Non-pigmented ciliary epithelial cell (primary cell): ENCODE measurements at regions not wholly inside any gene's neighbourhood (a gene's known extent, or its start where the extent isn't known, plus 50 kb on each side); places are given as distances from the start of the nearest gene placed in this dataset.
A peak's percentile ranks its signal among the peaks of the same experiment; 100 is the strongest.

Source experiments
- DNase-seq: peaks from one replicate; pipeline ENCODE4 v3.0.0-alpha.2; 2010; ENCODE audit warnings: low read depth

- DNase-seq: no peak
Measured at GRCh38 chr5:58149345-58149744, 310.5 kb downstream of the PLK2 start.

- no peak for DNase-seq
Measured at GRCh38 chr5:58148254-58148775, 311.6 kb downstream of the PLK2 start.

GRCh38 chr5:58145397-58145934, 314.4 kb downstream of the PLK2 start:
- DNase-seq: no peak

- DNase-seq: no peak
Measured at GRCh38 chr5:58143727-58144126, 316.2 kb downstream of the PLK2 start.

DNA sequence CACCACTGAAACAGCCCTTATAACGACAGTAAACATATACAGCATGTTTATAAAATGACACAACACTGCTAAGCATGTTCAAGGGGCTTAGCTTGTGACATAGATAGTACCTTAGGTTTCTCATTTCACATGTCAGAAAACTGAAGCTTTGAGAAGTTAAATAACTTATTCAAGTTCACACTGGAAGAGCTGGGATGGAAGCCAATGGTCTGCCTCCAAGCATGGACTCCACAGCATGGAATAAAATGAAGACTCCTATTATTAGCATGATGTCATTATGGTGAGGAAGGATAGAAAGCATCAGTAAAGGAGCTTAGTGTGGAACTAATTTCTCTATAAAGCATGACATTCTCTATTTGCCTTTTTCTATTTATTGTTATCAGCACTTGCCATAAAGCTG, 316.7 kb downstream of the PLK2 start:
- no peak for DNase-seq

GRCh38 chr5:58138791-58139190, 321.1 kb downstream of the PLK2 start:
- no peak for DNase-seq

GRCh38 chr5:58136406-58136805, 323.5 kb downstream of the PLK2 start:
- DNase-seq: no peak

DNA sequence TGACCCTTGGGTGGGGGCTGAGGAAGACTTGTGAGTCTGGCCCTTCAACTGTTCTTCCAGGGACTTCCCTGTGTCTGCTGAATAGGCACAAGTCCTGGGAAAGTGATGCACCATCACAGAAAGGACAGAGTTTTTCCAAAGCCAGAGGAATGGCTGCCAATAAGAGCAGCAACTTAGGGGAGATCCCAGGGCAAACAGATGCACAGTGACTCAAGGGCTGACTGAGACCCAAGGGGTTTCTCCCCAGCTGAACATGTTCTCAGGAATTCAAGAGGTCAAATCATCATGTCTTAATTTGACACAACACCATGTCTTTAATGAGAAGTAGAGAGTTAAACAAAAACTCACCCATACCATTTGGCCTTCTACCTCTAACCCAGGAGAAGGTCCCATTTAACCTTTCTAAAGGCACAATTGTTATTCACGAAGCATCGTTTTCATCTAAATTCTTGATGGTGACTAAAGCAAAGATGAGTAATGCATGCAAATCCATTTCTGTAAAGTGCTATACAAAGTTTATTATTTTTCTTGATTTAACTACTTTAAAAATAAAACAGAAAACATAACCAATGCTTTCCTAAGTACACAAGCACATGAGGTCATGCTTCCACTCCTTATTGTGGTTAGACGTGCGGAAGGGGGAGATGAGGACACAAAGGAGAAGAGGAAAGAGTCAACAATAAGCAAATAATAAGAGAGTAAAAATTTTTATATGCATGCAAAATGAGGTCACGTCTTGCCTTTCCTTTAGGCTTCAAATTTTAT, 324.1 kb downstream of the PLK2 start:
- no peak for DNase-seq

DNA sequence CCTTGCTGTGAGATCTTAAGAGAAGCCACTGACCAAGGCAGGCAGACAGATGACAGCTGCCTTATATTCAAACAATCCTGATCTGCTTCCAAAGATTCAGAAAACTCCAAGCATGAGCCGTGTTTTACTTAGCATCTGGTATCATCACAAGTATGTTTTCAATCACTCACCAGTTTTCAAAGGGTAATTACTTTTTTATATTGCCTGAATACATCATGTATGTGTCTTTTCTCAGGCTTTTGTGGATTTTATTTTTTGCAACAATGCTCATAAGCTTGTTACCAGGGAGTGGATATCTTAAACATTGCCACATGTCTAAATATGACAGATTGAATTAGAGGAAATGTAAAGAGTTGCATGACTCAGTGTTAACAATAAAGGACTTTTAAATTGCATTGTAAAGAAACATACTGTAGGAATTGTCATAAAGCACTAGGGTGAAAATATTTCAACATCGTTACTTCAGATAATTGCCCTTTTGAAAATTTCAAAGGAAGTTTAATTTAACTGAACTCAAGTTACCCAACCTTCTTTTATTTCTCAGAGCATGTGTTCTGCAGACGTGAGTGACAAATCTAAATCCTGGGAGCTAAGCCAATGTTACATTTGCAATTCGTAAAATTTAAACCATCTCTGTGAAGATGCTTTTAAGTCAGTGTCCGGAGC, 326.1 kb downstream of the PLK2 start:
- DNase-seq: no peak

- DNase-seq: no peak
Measured at GRCh38 chr5:58133216-58133615, 326.7 kb downstream of the PLK2 start.

- DNase-seq: no peak
Measured at GRCh38 chr5:58127255-58128220, 332.3 kb downstream of the PLK2 start.

- DNase-seq: no peak
Measured at GRCh38 chr5:58123501-58123900, 336.4 kb downstream of the PLK2 start.

DNA sequence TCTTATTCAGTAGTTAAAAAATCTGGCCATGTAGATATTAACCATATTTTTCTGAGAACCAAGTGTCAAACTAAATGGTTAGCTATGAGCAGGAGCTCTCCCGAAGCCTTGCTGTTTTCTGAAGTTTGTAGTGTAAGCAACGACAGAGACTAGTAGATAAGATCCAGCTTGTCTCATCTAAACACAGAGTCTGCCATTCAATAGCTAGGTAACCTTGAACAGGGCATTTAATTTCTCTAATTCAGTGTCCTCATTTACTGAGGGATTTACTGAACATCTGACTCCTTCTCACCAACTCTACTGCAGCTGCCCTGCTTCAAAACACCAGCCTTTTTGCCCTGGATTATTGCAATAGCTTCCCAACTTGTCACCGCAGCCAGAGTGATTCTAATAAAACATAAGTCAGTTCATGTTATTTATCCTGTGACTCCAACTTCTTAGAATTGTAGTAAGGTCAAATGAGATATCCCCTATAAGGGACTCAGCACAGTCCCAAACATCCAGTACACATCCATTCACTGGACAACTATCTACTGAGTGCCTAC, 337.0 kb downstream of the PLK2 start:
- DNase-seq: no peak

DNA sequence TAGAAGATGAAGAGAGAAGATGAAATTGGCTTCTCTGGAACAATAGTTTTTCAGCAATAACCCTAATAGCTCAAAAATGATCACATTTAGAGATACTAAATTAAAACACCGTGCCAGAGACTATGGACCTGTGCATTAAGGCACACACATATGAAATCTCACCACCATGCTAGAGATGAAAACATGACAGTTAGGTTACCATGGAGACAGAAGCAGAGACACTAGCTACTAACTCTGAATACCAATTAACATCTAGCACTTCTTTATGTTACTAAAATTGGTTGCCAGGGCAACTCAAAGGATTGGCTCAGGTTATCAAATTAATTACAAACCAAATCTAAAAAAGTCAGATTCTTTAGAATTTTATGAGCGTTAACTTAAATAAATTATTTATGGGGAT, 337.7 kb downstream of the PLK2 start:
- DNase-seq: no peak

GRCh38 chr5:58121391-58121790, 338.5 kb downstream of the PLK2 start:
- DNase-seq: no peak

- no peak for DNase-seq
Measured at GRCh38 chr5:58117542-58117941, 342.3 kb downstream of the PLK2 start.

DNA sequence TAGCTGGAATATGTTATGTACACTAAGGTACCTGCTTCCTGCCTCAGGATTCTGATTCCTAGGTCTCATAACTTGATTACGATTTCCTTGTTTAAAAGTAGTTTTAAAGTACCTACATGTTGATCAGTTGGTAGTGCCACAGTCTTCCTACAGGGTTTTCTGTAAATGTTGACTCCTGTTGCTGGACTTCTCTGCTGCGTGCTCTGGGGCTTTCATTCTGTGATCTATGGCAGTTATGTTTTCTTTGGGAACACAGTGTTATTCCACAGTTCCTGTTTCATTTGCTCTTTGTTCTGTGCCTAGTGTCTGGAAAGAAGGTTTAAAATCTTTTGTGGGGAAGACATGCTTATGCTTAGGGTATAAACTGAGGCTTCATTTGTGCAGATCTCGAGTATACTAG, 343.5 kb downstream of the PLK2 start:
- DNase-seq: no peak

DNA sequence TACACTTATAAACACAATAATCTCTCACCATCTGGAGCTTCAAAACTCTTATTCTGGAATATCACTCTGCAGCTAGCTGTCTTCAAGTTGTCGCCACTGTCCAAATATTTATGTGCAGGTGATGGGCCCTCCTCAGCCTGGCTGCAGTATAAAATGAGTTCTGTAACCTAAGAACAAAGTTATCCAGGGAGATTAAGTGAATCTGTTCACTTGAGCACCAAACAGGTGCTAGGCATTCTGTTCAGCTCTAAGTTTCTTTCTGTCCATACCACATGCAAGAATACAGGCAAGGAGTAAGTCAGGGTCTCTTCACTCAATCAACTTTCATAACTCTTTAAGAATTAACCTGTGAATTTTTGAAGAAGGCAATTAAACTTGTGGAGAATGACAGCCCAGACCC, 344.1 kb downstream of the PLK2 start:
- DNase-seq: no peak

GRCh38 chr5:58114324-58114723, 345.6 kb downstream of the PLK2 start:
- peak; percentile 74 for DNase-seq

- DNase-seq: no peak
Measured at GRCh38 chr5:58113172-58113571, 346.7 kb downstream of the PLK2 start.

- DNase-seq: no peak
Measured at GRCh38 chr5:58108511-58108910, 351.4 kb downstream of the PLK2 start.

GRCh38 chr5:58107704-58108103, 352.2 kb downstream of the PLK2 start:
- DNase-seq: peak; percentile 27
